ENCODE measurements at regions not wholly inside any gene's neighbourhood (a gene's known extent, or its start where the extent isn't known, plus 50 kb on each side); places are given as distances from the start of the nearest gene placed in this dataset.
"Not testable (repeated sequence)": the region's sequence is repeated elsewhere in the genome, so short reads cannot be mapped to it uniquely, and the experiment has no call there.

DNA sequence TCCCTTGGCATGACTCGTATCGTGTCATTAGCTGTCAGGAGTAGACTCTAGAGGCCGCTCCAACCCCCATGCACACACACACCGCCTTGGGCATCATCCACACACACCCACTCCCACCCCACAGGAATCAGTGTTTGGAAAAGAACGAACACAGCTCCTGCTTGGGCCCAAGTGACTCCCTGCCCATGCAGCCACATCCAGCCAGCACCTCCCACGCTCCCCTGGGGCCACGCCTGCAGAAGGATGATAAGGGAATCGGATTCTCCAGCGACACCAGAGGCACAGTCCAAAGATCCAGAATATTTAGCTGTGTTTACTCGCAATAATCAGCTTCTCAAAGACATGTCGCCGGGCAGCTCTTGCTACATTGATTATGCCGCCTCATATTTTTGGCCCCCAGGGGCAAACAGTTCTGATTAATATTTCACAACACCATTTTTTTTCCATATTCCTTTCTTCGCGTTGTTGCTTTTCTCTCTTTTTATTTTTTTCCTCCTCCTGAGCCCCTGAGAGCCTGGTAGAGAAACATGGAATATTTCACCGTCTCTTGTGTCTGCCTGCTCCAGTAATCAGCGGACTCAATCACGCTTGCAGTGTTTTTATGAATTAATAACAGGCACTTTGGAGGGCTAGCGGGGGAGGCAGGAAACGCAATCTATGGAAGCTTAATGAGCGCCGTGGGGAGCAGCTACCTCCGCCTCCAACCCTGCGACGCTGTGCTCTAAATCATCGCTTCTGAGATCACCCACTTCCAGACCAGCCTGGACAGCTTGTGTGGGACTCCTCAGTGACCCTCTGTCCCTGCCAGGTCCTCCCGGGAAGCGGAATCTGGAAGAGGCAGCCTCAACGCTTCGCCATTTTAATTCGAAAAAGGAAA is 221.4 kb downstream of the TLE3 start:
- Histone ChIP-seq H3K36me3 (ENCODE audit: control insufficient read depth, insufficient read depth, low read length) (no peaks in the 10 kb centered on the region), H3K4me3 (ENCODE audit: low read depth in 2 of 2, low read length in 2 of 2) (no peak overlapping the region), H3K27me3 (ENCODE audit: control insufficient read depth, insufficient read depth, low read length) (no peaks in the 10 kb centered on the region), H3K9me3 (ENCODE audit: control insufficient read depth, insufficient read depth, low read depth, low read length) (peaks cover 12% of the 10 kb centered on the region), H3K4me1 (ENCODE audit: control insufficient read depth, insufficient read depth, low read length) (no peaks in the 10 kb centered on the region), H3K27ac (ENCODE audit: low read length) (no peak overlapping the region)
- intact Hi-C loops (cut with micrococcal nuclease; ENCODE audit: unreplicated experiment) = no loop called here
- in situ Hi-C loops (cut with HindIII; ENCODE audit: low pct_unique_long_range_greater_than_20kb, low sequenced_read_pairs) = no loop called here
- DNase-seq (ENCODE audit: low read depth, low spot score) (no peak), ATAC-seq (no peak)
- no TSS peak for BruUV-seq (replicated peaks)
- POLR2A ChIA-PET = no interaction called here
- CTCF ChIA-PET = no interaction called here
- TF ChIP-seq POLR2AphosphoS5 (IDR thresholded peaks at IDR 0.05; ENCODE audit: low read depth, low read length) = no peak
- TF ChIP-seq, protein P1, sequence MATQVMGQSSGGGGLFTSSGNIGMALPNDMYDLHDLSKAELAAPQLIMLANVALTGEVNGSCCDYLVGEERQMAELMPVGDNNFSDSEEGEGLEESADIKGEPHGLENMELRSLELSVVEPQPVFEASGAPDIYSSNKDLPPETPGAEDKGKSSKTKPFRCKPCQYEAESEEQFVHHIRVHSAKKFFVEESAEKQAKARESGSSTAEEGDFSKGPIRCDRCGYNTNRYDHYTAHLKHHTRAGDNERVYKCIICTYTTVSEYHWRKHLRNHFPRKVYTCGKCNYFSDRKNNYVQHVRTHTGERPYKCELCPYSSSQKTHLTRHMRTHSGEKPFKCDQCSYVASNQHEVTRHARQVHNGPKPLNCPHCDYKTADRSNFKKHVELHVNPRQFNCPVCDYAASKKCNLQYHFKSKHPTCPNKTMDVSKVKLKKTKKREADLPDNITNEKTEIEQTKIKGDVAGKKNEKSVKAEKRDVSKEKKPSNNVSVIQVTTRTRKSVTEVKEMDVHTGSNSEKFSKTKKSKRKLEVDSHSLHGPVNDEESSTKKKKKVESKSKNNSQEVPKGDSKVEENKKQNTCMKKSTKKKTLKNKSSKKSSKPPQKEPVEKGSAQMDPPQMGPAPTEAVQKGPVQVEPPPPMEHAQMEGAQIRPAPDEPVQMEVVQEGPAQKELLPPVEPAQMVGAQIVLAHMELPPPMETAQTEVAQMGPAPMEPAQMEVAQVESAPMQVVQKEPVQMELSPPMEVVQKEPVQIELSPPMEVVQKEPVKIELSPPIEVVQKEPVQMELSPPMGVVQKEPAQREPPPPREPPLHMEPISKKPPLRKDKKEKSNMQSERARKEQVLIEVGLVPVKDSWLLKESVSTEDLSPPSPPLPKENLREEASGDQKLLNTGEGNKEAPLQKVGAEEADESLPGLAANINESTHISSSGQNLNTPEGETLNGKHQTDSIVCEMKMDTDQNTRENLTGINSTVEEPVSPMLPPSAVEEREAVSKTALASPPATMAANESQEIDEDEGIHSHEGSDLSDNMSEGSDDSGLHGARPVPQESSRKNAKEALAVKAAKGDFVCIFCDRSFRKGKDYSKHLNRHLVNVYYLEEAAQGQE (IDR thresholded peaks at IDR 0.05; ENCODE audit: insufficient read depth in 1 of 2, low read depth in 2 of 2, low read length in 1 of 2) = no peak

DNA sequence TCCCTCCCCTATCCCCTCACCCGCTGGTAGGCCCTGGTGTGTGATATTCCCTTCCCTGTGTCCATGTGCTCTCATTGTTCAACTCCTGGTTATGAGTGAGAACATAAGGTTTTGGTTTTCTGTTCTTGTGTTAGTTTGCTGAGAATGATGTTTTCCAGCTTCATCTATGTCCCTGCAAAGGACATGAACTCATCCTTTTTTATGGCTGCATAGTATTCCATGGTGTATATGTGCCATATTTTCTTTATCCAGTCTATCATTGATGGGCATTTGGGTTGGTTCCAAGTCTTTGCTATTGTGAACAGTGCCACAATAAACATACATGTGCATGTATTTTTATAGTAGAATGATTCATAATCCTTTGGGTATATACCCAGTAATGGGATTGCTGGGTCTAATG is 217.8 kb downstream of the TLE3 start:
- H3K27me3 ChIP-seq (ENCODE audit: control insufficient read depth, insufficient read depth, low read length); BruUV-seq (replicated peaks); DNase-seq (ENCODE audit: low read depth, low spot score); H3K4me3 ChIP-seq (ENCODE audit: low read depth in 2 of 2, low read length in 2 of 2); H3K9me3 ChIP-seq (ENCODE audit: control insufficient read depth, insufficient read depth, low read depth, low read length); intact Hi-C loops (cut with micrococcal nuclease; ENCODE audit: unreplicated experiment); POLR2A ChIA-PET; H3K36me3 ChIP-seq (ENCODE audit: control insufficient read depth, insufficient read depth, low read length); H3K27ac ChIP-seq (ENCODE audit: low read length); H3K4me1 ChIP-seq (ENCODE audit: control insufficient read depth, insufficient read depth, low read length); CTCF ChIA-PET; ATAC-seq; in situ Hi-C loops (cut with HindIII; ENCODE audit: low pct_unique_long_range_greater_than_20kb, low sequenced_read_pairs): not testable (repeated sequence)

DNA sequence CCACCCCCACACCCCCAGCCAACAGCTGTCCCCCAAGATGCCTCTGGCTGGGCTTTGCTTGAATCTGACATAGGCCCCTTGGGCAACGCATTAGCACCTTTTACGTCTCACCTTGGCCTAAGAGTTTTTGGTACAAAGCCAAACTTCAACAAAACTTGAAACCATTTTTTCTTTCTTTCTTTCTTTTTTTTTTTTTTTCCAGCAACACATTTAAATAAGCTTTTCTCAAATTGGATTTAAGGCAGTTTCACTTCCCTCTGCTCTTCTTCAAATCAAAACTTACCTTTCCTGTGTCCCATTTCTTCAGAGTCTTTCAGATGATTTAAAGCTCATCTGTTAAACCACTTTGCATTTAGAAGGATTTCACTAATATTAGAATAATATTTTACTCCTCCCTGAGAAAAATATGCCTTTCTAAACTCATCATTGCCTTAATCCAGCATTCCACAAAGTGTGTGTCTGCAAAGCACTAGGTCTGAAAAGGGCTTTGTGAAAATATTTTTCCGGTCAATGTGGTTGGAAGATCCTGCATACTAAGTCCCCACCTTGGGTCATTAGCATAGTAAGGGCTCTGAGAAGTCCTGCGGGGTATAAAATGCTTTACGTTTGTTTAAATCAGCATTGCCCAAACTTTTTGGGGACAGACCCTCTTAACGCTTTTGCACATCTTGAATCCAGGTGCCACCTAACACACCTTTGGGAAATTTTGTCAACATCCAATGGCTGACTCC is 217.0 kb downstream of the TLE3 start:
- Histone ChIP-seq H3K27me3 (ENCODE audit: control insufficient read depth, insufficient read depth, low read length) (no peaks in the 10 kb centered on the region), H3K27ac (ENCODE audit: low read length) (no peak overlapping the region), H3K4me1 (ENCODE audit: control insufficient read depth, insufficient read depth, low read length) (no peaks in the 10 kb centered on the region), H3K9me3 (ENCODE audit: control insufficient read depth, insufficient read depth, low read depth, low read length) (no peaks in the 10 kb centered on the region), H3K36me3 (ENCODE audit: control insufficient read depth, insufficient read depth, low read length) (no peaks in the 10 kb centered on the region), H3K4me3 (ENCODE audit: low read depth in 2 of 2, low read length in 2 of 2) (no peak overlapping the region)
- no peak for ATAC-seq
- ChIA-PET POLR2A (no interaction called here), CTCF (interaction anchor here (0.6 kb wide), 1 partner anchor 164 kb away, joined by 3 read pairs; no protein-coding TSS in a partner anchor)
- TF ChIP-seq POLR2AphosphoS5 (IDR thresholded peaks at IDR 0.05; ENCODE audit: low read depth, low read length) (no peak), SIN3A (IDR thresholded peaks at IDR 0.05; ENCODE audit: borderline replicate concordance, insufficient read depth, low read depth, low read length) (no peak), TCF7L2 (IDR thresholded peaks at IDR 0.05; ENCODE audit: low read depth, low read length) (no peak)
- TF ChIP-seq, protein P1 (IDR thresholded peaks at IDR 0.05; ENCODE audit: insufficient read depth in 1 of 2, low read depth in 2 of 2, low read length in 1 of 2) = no peak
- TF ChIP-seq, protein P2, sequence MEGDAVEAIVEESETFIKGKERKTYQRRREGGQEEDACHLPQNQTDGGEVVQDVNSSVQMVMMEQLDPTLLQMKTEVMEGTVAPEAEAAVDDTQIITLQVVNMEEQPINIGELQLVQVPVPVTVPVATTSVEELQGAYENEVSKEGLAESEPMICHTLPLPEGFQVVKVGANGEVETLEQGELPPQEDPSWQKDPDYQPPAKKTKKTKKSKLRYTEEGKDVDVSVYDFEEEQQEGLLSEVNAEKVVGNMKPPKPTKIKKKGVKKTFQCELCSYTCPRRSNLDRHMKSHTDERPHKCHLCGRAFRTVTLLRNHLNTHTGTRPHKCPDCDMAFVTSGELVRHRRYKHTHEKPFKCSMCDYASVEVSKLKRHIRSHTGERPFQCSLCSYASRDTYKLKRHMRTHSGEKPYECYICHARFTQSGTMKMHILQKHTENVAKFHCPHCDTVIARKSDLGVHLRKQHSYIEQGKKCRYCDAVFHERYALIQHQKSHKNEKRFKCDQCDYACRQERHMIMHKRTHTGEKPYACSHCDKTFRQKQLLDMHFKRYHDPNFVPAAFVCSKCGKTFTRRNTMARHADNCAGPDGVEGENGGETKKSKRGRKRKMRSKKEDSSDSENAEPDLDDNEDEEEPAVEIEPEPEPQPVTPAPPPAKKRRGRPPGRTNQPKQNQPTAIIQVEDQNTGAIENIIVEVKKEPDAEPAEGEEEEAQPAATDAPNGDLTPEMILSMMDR (IDR thresholded peaks at IDR 0.05) = no peak
- DNase-seq (ENCODE audit: low read depth, low spot score) = no peak
- intact Hi-C loops (cut with micrococcal nuclease; ENCODE audit: unreplicated experiment) = no loop called here
- no TSS peak for BruUV-seq (replicated peaks)
- in situ Hi-C loops (cut with HindIII; ENCODE audit: low pct_unique_long_range_greater_than_20kb, low sequenced_read_pairs) = no loop called here
